DOHH2 (cell line): ENCODE measurements at regions not wholly inside any gene's neighbourhood (a gene's known extent, or its start where the extent isn't known, plus 50 kb on each side); places are given as distances from the start of the nearest gene placed in this dataset.

Experiments used
- H3F3A ChIP-seq: fragments of 200-600 bp; sonication (generic), shearing (Covaris generic); 2 replicates; pipeline ENCODE4 v1.6.0; 2016; ENCODE audit warnings: antibody characterized with exemption, mild to moderate bottlenecking; ENCODE audit not compliant: control insufficient read depth, insufficient read depth
- H3K27ac ChIP-seq: fragments of 200-600 bp; sonication (generic); 2 replicates; pipeline ENCODE4 v1.5.1; 2014; ENCODE audit warnings: low read depth, mild to moderate bottlenecking, low read length, moderate library complexity
- H3K27me3 ChIP-seq: fragments of 200-600 bp; sonication (generic); 2 replicates; pipeline ENCODE4 v1.6.1; 2014; ENCODE audit warnings: mild to moderate bottlenecking, low read length, mixed read lengths; ENCODE audit not compliant: control insufficient read depth
- H3K36me3 ChIP-seq: fragments of 200-600 bp; sonication (generic); 2 replicates; pipeline ENCODE4 v1.6.1; 2014; ENCODE audit warnings: mild to moderate bottlenecking, low read length, moderate library complexity, mixed read lengths; ENCODE audit not compliant: control insufficient read depth
- H3K4me1 ChIP-seq: fragments of 200-600 bp; sonication (generic); 2 replicates; pipeline ENCODE4 v1.6.1; 2014; ENCODE audit warnings: mild to moderate bottlenecking, low read length, mixed read lengths; ENCODE audit not compliant: control insufficient read depth
- H3K4me2 ChIP-seq: fragments of 200-600 bp; sonication (generic); 2 replicates; pipeline ENCODE4 v1.6.0; 2014; ENCODE audit warnings: mild to moderate bottlenecking, low read length, moderate library complexity
- H3K4me3 ChIP-seq: fragments of 200-600 bp; sonication (generic); 2 replicates; pipeline ENCODE4 v1.5.1; 2014; ENCODE audit warnings: mild to moderate bottlenecking, low read length, mixed read lengths
- H3K79me2 ChIP-seq: fragments of 200-600 bp; sonication (generic); 2 replicates; pipeline ENCODE4 v1.6.1; 2014; ENCODE audit warnings: mild to moderate bottlenecking, low read length, mixed read lengths; ENCODE audit not compliant: control insufficient read depth
- H3K9me2 ChIP-seq: fragments of 200-600 bp; sonication (generic); replicated peaks from 2 replicates; pipeline ENCODE4 v1.6.1; 2014; ENCODE audit warnings: mild to moderate bottlenecking, low read length, mixed read lengths; ENCODE audit not compliant: control insufficient read depth
- H3K9me3 ChIP-seq: fragments of 200-600 bp; sonication (generic); 2 replicates; pipeline ENCODE4 v1.6.1; 2014; ENCODE audit warnings: antibody characterized with exemption, low read length, mixed read lengths; ENCODE audit not compliant: control insufficient read depth, insufficient read depth
- H4K20me1 ChIP-seq: fragments of 200-600 bp; sonication (generic); 2 replicates; pipeline ENCODE4 v1.6.0; 2014; ENCODE audit warnings: low read depth, mild to moderate bottlenecking, antibody characterized with exemption, low read length, moderate library complexity; ENCODE audit not compliant: control insufficient read depth, insufficient read depth
- CTCF ChIP-seq: fragments of 200-600 bp; sonication (generic); IDR thresholded peaks from one replicate; pipeline ENCODE4 v1.5.1; 2014; ENCODE audit warnings: antibody characterized with exemption, mild to moderate bottlenecking, low read depth, low read length; ENCODE audit not compliant: poor library complexity, severe bottlenecking
- EZH2phosphoT487 ChIP-seq: fragments of 200-600 bp; sonication (generic); IDR thresholded peaks from 2 replicates; pipeline ENCODE4 v1.6.1; 2017; ENCODE audit warnings: borderline replicate concordance, mild to moderate bottlenecking, antibody characterized with exemption, low read length, moderate library complexity, mixed read lengths

GRCh38 chr12:34302131-34302885 is 280.0 kb downstream of the ALG10 start:
- Histone ChIP-seq H3K36me3 (no peaks in the 10 kb centered on the region), H3K9me2 (no peaks in the 10 kb centered on the region), H3K4me2 (no peak overlapping the region), H3F3A (no peaks in the 10 kb centered on the region), H4K20me1 (no peaks in the 10 kb centered on the region), H3K4me3 (no peak overlapping the region), H3K27ac (no peak overlapping the region), H3K4me1 (no peaks in the 10 kb centered on the region), H3K79me2 (no peaks in the 10 kb centered on the region), H3K27me3 (no peaks in the 10 kb centered on the region), H3K9me3 (peaks cover 60% of the 10 kb centered on the region; the same call in 1 of the 2 replicates)
- no peak for TF ChIP-seq EZH2phosphoT487
- no peak for TF ChIP-seq CTCF

GRCh38 chr12:34303091-34303870 is 281.0 kb downstream of the ALG10 start:
- Histone ChIP-seq H3K79me2 (no peaks in the 10 kb centered on the region), H3K4me3 (no peak overlapping the region), H3K9me2 (no peaks in the 10 kb centered on the region), H3K36me3 (no peaks in the 10 kb centered on the region), H3F3A (no peaks in the 10 kb centered on the region), H3K4me1 (no peaks in the 10 kb centered on the region), H3K27ac (no peak overlapping the region), H3K4me2 (no peak overlapping the region), H3K27me3 (no peaks in the 10 kb centered on the region), H3K9me3 (peaks cover 62% of the 10 kb centered on the region; the same call in 1 of the 2 replicates), H4K20me1 (no peaks in the 10 kb centered on the region)
- TF ChIP-seq CTCF (no peak), EZH2phosphoT487 (no peak)

GRCh38 chr12:34304001-34304400 is 281.7 kb downstream of the ALG10 start:
- no peaks in the 10 kb centered on the region for H3K27me3 ChIP-seq

More at GRCh38 chr12:34304001-34304400, 281.7 kb downstream of the ALG10 start:
- Histone ChIP-seq H4K20me1 (no peaks in the 10 kb centered on the region), H3K9me3 (peaks cover 59% of the 10 kb centered on the region; the same call in 1 of the 2 replicates), H3K4me1 (no peaks in the 10 kb centered on the region), H3K4me3 (no peak overlapping the region), H3K27ac (no peak overlapping the region), H3K36me3 (no peaks in the 10 kb centered on the region), H3K79me2 (no peaks in the 10 kb centered on the region), H3K4me2 (no peak overlapping the region), H3F3A (no peaks in the 10 kb centered on the region), H3K9me2 (no peaks in the 10 kb centered on the region)
- no peak for TF ChIP-seq CTCF
- no peak for TF ChIP-seq EZH2phosphoT487
